ENCODE measurements at regions not wholly inside any gene's neighbourhood (a gene's known extent, or its start where the extent isn't known, plus 50 kb on each side); places are given as distances from the start of the nearest gene placed in this dataset.

DNA sequence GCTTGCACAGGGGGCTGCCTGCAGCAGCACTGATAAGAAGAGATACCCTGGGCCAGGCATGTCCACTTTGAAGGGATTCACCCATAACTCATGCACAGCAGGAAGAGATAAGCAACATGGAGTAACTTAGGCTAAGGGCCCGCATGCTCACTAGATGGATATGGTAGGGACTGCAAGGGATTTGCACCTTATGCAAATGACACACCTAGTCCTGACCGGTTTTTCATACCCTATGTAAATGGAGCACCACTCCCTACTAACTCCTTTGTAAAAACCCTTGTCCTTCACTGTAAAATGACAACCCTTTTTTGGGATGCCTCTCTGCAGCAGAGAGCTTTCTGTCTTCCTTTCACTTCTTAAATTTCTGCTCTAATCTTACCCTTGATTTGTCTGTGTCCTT lies 658.9 kb upstream of the CCDC179 start:
- Mint-ChIP-seq H3K4me1 (ENCODE audit: low read depth) (no peaks in the 10 kb centered on the region), H3K9me3 (no peaks in the 10 kb centered on the region), H3K27me3 (ENCODE audit: insufficient read depth) (peaks cover 2% of the 10 kb centered on the region), H3K36me3 (ENCODE audit: low read depth) (no peaks in the 10 kb centered on the region), H3K27ac (no peak overlapping the region), H3K4me3 (no peak overlapping the region)
- TF ChIP-seq, protein P1, sequence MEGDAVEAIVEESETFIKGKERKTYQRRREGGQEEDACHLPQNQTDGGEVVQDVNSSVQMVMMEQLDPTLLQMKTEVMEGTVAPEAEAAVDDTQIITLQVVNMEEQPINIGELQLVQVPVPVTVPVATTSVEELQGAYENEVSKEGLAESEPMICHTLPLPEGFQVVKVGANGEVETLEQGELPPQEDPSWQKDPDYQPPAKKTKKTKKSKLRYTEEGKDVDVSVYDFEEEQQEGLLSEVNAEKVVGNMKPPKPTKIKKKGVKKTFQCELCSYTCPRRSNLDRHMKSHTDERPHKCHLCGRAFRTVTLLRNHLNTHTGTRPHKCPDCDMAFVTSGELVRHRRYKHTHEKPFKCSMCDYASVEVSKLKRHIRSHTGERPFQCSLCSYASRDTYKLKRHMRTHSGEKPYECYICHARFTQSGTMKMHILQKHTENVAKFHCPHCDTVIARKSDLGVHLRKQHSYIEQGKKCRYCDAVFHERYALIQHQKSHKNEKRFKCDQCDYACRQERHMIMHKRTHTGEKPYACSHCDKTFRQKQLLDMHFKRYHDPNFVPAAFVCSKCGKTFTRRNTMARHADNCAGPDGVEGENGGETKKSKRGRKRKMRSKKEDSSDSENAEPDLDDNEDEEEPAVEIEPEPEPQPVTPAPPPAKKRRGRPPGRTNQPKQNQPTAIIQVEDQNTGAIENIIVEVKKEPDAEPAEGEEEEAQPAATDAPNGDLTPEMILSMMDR (IDR thresholded peaks at IDR 0.05): no peak
- no peak for DNase-seq

DNA sequence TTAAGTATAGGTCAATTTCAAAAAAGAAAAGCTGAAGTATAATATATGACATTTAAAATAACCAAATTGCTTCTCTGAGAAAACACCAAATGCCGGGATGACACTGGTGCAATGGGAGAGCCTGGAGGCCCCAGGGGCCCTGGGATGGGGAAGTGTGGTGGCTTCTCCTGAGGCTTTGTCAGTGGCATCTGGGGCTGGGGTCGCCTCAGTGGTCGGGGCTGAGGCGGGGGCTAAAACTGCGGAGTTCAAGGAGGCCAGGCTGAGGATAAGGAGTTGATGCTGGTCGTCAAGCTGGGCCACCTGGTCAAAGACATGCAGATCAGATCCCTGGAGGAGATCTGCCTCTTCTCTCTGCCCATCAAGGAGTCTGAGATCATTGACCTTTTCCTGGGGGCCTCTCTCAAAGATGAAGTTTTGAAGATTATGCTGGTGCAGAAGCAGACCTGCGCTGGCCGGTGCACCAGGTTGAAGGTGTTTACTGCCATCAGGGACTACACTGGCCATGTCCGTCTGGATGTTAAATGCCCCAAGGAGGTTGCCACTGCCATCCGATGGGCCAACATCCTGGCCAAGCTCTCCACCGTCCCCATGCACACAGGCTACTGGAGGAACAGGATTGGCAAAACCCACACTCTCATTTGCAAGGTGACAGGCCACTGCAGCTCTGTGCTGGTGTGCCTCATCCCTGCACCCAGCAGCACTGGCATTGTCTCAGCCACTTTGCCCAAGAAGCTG lies 660.1 kb upstream of the CCDC179 start:
- no peaks in the 10 kb centered on the region for H3K4me1 Mint-ChIP-seq (ENCODE audit: low read depth)
- no peaks in the 10 kb centered on the region for H3K36me3 Mint-ChIP-seq (ENCODE audit: low read depth)
- H3K27me3 Mint-ChIP-seq (ENCODE audit: insufficient read depth): no peaks in the 10 kb centered on the region; the same call in 1 of the 2 replicates
- no peak overlapping the region for H3K27ac Mint-ChIP-seq
- no peak for DNase-seq
- no peak overlapping the region for H3K4me3 Mint-ChIP-seq
- H3K9me3 Mint-ChIP-seq: no peaks in the 10 kb centered on the region
- TF ChIP-seq, protein P1 (IDR thresholded peaks at IDR 0.05): no peak

DNA sequence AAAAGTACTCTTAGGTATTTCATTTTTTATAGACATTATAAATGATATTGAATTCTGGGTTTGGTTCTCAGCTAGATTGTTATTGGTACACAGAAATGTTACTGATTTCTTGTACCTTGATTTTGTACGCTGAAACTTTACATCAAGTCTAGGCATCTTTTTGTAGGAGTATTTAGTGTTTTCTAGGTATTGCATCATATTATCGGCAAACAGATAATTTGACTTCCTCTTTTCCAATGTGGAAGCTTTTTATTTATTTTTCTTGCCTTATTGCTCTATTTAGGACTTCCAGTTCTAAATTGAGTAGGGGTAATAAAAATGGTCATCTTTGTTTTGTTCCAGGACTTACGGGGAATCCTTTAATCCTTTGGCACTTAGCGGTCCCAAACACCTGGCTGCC lies 676.6 kb upstream of the CCDC179 start:
- Mint-ChIP-seq H3K4me1 (ENCODE audit: low read depth) (peaks cover 17% of the 10 kb centered on the region), H3K4me3 (no peak overlapping the region), H3K27me3 (ENCODE audit: insufficient read depth) (peaks cover 7% of the 10 kb centered on the region; the same call in 1 of the 2 replicates), H3K9me3 (peaks cover 4% of the 10 kb centered on the region; the same call in 1 of the 2 replicates), H3K27ac (no peak overlapping the region), H3K36me3 (ENCODE audit: low read depth) (peaks cover 6% of the 10 kb centered on the region)
- TF ChIP-seq, protein P1 (IDR thresholded peaks at IDR 0.05): no peak
- DNase-seq: no peak

DNA sequence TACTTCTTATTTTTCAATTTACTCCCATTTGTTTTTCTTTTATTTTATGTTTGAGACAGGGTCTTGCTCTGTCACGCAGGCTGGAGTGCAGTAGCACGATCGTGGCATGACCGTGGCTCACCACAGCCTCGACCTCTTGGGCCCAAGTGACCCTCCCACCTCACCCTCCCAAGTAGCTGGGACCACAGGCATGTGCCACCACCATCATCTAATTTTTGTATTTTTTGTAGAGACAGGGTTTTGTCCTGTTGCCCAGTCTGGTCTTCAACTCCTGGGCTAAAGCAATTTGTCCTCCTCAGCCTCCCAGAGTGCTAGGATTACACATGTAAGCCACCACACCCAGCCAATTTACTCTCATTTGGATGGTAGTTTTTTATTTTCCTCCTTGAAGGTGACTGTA lies 679.3 kb upstream of the CCDC179 start:
- H3K27me3 Mint-ChIP-seq (ENCODE audit: insufficient read depth): peaks cover 7% of the 10 kb centered on the region; the same call in 1 of the 2 replicates

DNA sequence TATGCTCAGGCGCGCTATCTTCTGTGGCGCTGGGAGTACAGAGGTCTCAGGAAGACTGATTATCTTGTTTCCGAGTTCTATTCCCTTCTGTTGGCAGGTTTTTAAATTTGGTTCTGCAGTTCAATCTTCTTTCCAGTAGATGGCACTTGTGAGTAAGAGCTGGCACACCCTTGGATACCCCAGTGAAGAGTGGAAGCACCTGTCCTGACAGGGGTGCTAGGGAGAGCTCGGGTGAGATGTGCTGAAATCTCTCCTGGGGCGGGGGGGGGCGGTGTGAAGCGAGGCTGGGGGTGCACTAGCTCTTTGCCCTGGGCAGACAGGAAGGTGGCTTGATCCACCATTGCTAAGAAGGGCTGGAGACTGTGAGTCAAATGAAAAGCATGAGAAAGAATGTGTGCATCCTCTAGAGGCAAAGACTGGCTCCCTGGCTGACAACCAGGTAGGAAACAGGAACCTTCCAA lies 679.9 kb upstream of the CCDC179 start:
- Mint-ChIP-seq H3K4me3 (peak overlapping the region; percentile 56), H3K27me3 (ENCODE audit: insufficient read depth) (peaks cover 7% of the 10 kb centered on the region; the same call in 1 of the 2 replicates), H3K27ac (no peak overlapping the region)

More for the DNA sequence above, 679.3 kb upstream of the CCDC179 start:
- H3K4me1 Mint-ChIP-seq (ENCODE audit: low read depth): peaks cover 22% of the 10 kb centered on the region
- H3K9me3 Mint-ChIP-seq: peaks cover 4% of the 10 kb centered on the region; the same call in 1 of the 2 replicates
- TF ChIP-seq, protein P1 (IDR thresholded peaks at IDR 0.05): no peak
- no peak for DNase-seq
- peaks cover 6% of the 10 kb centered on the region for H3K36me3 Mint-ChIP-seq (ENCODE audit: low read depth)
- H3K4me3 Mint-ChIP-seq: peak overlapping the region; percentile 56; the same call in 1 of the 2 replicates
- H3K27ac Mint-ChIP-seq: no peak overlapping the region

More for the DNA sequence above, 679.9 kb upstream of the CCDC179 start:
- TF ChIP-seq, protein P1 (IDR thresholded peaks at IDR 0.05): peak; percentile 85
- peak; percentile 21 for DNase-seq
- peaks cover 4% of the 10 kb centered on the region; the same call in 1 of the 2 replicates for H3K9me3 Mint-ChIP-seq
- H3K4me1 Mint-ChIP-seq (ENCODE audit: low read depth): peaks cover 22% of the 10 kb centered on the region
- peaks cover 6% of the 10 kb centered on the region for H3K36me3 Mint-ChIP-seq (ENCODE audit: low read depth)

Measured in HFFc6 (cell line).